Omental fat pad (tissue), 3 donors: ENCODE measurements at regions not wholly inside any gene's neighbourhood (a gene's known extent, or its start where the extent isn't known, plus 50 kb on each side); places are given as distances from the start of the nearest gene placed in this dataset.
"Not testable (repeated sequence)": the region's sequence is repeated elsewhere in the genome, so short reads cannot be mapped to it uniquely, and the experiment has no call there.

Experiments
- ATAC-seq: fragments of 150-250 bp; one replicate; pipeline ENCODE4 v1.9.1; 2016; ENCODE audit warnings: mild to moderate bottlenecking, moderate library complexity; ENCODE audit not compliant: low FRiP score
- DNase-seq: peaks from one replicate; pipeline ENCODE4 v3.0.0-alpha.2; 2019; ENCODE audit warnings: low spot score
- TF ChIP-seq, protein P1 (sequence below), 3 donors: fragments of 450-650 bp; IDR thresholded peaks; one replicate each; pipeline ENCODE4 v1.5.1; 2016 to 2017; ENCODE audit warnings: antibody characterized with exemption in 3 of 3, mild to moderate bottlenecking in 3 of 3, moderate library complexity in 2 of 3

DNA sequence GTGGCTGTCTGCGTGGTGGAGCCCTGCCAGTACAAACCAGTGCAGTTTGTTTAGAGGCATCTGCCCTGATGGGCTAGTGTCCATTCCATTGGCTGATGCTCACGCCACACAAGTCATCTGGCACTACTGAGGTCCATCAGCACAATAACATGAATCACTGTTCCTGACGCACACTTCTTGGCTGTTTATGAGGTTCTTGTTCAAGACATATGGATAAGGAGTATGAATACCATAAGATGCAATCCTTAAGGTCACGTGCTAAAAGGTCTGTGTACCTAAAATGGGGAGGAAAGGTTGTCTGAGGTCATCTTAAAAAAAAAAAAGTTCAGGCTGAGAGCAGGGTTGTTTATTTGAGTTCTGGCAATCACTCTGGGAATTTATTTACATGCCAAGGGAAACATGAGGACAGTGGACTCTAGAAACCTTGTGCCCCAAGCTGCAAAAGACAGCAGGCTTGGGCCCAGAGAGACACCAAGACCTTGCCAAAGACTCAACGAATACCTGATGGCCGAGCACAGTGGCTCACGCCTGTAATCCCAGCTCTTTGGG, 54.1 kb upstream of the SHLD1 start:
- ATAC-seq (no peak), DNase-seq (no peak)
- TF ChIP-seq, protein P1, sequence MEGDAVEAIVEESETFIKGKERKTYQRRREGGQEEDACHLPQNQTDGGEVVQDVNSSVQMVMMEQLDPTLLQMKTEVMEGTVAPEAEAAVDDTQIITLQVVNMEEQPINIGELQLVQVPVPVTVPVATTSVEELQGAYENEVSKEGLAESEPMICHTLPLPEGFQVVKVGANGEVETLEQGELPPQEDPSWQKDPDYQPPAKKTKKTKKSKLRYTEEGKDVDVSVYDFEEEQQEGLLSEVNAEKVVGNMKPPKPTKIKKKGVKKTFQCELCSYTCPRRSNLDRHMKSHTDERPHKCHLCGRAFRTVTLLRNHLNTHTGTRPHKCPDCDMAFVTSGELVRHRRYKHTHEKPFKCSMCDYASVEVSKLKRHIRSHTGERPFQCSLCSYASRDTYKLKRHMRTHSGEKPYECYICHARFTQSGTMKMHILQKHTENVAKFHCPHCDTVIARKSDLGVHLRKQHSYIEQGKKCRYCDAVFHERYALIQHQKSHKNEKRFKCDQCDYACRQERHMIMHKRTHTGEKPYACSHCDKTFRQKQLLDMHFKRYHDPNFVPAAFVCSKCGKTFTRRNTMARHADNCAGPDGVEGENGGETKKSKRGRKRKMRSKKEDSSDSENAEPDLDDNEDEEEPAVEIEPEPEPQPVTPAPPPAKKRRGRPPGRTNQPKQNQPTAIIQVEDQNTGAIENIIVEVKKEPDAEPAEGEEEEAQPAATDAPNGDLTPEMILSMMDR (IDR thresholded peaks at IDR 0.05) = no peak

GRCh38 chr20:5691918-5692618, 58.1 kb upstream of the SHLD1 start:
- TF ChIP-seq, protein P1 (IDR thresholded peaks at IDR 0.05) = no peak
- DNase-seq = no peak
- no peak for ATAC-seq

DNA sequence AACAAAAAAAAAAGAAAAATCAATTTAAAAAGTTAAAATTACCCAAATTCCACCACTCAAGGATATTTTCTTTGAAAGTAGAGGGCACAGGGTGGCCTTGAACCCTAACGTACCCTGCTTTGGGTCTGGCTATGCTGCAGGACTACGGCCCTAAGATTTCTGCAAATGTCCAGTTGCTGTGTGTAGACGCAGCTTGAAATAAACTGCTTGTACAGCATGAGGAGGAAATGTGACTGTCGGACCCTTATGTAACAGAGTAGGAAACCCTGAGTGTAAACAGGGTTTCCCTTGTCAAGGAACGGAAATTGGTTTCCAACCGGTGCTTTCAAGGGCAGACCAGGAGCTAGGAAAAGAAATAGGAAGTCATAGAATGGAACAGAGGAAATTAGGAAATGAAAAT, 60.7 kb upstream of the SHLD1 start:
- ATAC-seq = no peak
- TF ChIP-seq, protein P1 (IDR thresholded peaks at IDR 0.05) = no peak

GRCh38 chr20:5688431-5688972, 61.7 kb upstream of the SHLD1 start:
- ATAC-seq (peak; percentile 38), DNase-seq (peak; percentile 23)

More for the DNA sequence above, 60.7 kb upstream of the SHLD1 start:
- DNase-seq = no peak

GRCh38 chr20:5687884-5688283, 62.3 kb upstream of the SHLD1 start:
- no peak for DNase-seq
- ATAC-seq = no peak
- TF ChIP-seq, protein P1 (IDR thresholded peaks at IDR 0.05) = no peak

More at GRCh38 chr20:5688431-5688972, 61.7 kb upstream of the SHLD1 start:
- TF ChIP-seq, protein P1 (IDR thresholded peaks at IDR 0.05) = no peak

- TF ChIP-seq, protein P1 (IDR thresholded peaks at IDR 0.05) = no peak
- DNase-seq = no peak
- ATAC-seq = no peak
These were observed 63.7 kb upstream of the SHLD1 start for GRCh38 chr20:5686384-5687105.

DNA sequence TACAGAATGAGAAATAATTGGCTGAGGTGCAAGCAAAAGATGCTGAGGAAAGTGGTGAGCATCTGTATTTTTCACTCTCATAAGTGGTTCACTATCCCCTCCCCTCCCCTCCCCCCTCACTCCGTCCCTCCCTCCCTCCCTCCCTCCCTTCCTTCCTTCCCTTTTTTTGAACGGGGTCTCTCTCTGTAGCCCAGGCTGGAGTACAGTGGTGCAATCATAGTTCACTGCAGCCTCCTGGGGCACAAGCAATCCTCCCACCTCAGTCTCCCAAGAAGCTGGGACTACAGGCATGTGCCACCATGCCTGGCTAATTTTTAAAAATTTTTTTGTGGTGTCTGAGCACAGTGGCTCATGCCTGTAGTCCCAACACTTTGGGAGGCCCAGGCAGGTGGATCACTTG, 67.6 kb upstream of the SHLD1 start:
- DNase-seq, ATAC-seq: not testable (repeated sequence)
